ENCODE measurements at regions not wholly inside any gene's neighbourhood (a gene's known extent, or its start where the extent isn't known, plus 50 kb on each side); places are given as distances from the start of the nearest gene placed in this dataset.

DNA sequence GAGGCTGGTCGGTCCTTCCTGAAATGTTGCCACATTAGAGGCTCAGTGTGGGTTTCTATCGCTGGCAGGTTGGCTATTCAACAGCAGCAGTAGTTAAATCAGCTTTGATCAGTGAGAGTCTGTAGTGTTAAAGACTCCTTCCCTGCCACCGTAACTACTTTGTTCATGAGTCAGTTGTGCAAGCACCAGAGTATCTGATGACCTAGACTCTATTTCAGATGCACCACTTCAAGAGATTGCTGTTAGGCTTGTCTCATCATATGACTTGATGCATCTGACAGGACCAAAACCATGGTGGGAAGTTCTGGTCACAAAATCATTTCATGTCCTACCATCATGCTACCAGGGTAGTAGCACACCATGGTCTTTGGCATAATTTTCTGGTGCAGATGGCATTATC lies 482.7 kb upstream of the MPDZ start:
- TF ChIP-seq, protein P1, sequence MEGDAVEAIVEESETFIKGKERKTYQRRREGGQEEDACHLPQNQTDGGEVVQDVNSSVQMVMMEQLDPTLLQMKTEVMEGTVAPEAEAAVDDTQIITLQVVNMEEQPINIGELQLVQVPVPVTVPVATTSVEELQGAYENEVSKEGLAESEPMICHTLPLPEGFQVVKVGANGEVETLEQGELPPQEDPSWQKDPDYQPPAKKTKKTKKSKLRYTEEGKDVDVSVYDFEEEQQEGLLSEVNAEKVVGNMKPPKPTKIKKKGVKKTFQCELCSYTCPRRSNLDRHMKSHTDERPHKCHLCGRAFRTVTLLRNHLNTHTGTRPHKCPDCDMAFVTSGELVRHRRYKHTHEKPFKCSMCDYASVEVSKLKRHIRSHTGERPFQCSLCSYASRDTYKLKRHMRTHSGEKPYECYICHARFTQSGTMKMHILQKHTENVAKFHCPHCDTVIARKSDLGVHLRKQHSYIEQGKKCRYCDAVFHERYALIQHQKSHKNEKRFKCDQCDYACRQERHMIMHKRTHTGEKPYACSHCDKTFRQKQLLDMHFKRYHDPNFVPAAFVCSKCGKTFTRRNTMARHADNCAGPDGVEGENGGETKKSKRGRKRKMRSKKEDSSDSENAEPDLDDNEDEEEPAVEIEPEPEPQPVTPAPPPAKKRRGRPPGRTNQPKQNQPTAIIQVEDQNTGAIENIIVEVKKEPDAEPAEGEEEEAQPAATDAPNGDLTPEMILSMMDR (conservative IDR thresholded peaks at IDR 0.05), result no peak
- Histone ChIP-seq H3K9me3 (ENCODE audit: control insufficient read depth, low read length) (no peaks in the 10 kb centered on the region), H3K9ac (ENCODE audit: extremely low read depth, low read length, poor library complexity, severe bottlenecking) (no peak overlapping the region), H3K27ac (ENCODE audit: low read depth, low read length) (no peak overlapping the region), H3K4me3 (ENCODE audit: low read length) (no peak overlapping the region), H3K27me3 (ENCODE audit: control insufficient read depth, insufficient read depth, low read length, poor library complexity, severe bottlenecking) (no peaks in the 10 kb centered on the region), H3K36me3 (ENCODE audit: control insufficient read depth, insufficient read depth, low read length) (no peaks in the 10 kb centered on the region), H3K4me1 (ENCODE audit: control insufficient read depth, insufficient read depth, low read length) (no peaks in the 10 kb centered on the region)
- WGBS, 2 experiments (ENCODE audit: insufficient coverage in 1 of 2, insufficient read length in 1 of 2), result 88 to 100% methylated on average over 3 of the region's 3 CpGs
- Mint-ChIP-seq H3K4me1 (no peaks in the 10 kb centered on the region), H3K4me3 (no peak overlapping the region), H3K27me3 (ENCODE audit: insufficient read depth) (no peaks in the 10 kb centered on the region), H3K27ac (no peak overlapping the region), H3K36me3 (ENCODE audit: low read depth) (no peaks in the 10 kb centered on the region), H3K9me3 (no peaks in the 10 kb centered on the region)
- DNase-seq, result no peak

- WGBS, 2 experiments (ENCODE audit: insufficient coverage in 1 of 2, insufficient read length in 1 of 2), result 84 to 93% methylated on average over 3 of the region's 3 CpGs
- Histone ChIP-seq H3K9ac (ENCODE audit: extremely low read depth, low read length, poor library complexity, severe bottlenecking) (no peak overlapping the region), H3K4me1 (ENCODE audit: control insufficient read depth, insufficient read depth, low read length) (no peaks in the 10 kb centered on the region), H3K36me3 (ENCODE audit: control insufficient read depth, insufficient read depth, low read length) (no peaks in the 10 kb centered on the region), H3K9me3 (ENCODE audit: control insufficient read depth, low read length) (no peaks in the 10 kb centered on the region), H3K4me3 (ENCODE audit: low read length) (no peak overlapping the region), H3K27me3 (ENCODE audit: control insufficient read depth, insufficient read depth, low read length, poor library complexity, severe bottlenecking) (no peaks in the 10 kb centered on the region), H3K27ac (ENCODE audit: low read depth, low read length) (no peak overlapping the region)
- no peak for DNase-seq
- Mint-ChIP-seq H3K27me3 (ENCODE audit: insufficient read depth) (no peaks in the 10 kb centered on the region), H3K4me1 (peaks cover 6% of the 10 kb centered on the region), H3K27ac (no peak overlapping the region), H3K36me3 (ENCODE audit: low read depth) (no peaks in the 10 kb centered on the region), H3K9me3 (no peaks in the 10 kb centered on the region), H3K4me3 (no peak overlapping the region)
- TF ChIP-seq, protein P1 (conservative IDR thresholded peaks at IDR 0.05), result no peak
Observed at GRCh38 chr9:13759551-13759950, 480.1 kb upstream of the MPDZ start.

GRCh38 chr9:13758936-13759335 lies 479.4 kb upstream of the MPDZ start:
- no peak for DNase-seq
- Mint-ChIP-seq H3K4me3 (no peak overlapping the region), H3K36me3 (ENCODE audit: low read depth) (no peaks in the 10 kb centered on the region), H3K27ac (no peak overlapping the region), H3K4me1 (peaks cover 6% of the 10 kb centered on the region), H3K9me3 (no peaks in the 10 kb centered on the region), H3K27me3 (ENCODE audit: insufficient read depth) (no peaks in the 10 kb centered on the region)
- no peaks in the 10 kb centered on the region for H3K36me3 ChIP-seq (ENCODE audit: control insufficient read depth, insufficient read depth, low read length)
- H3K27me3 ChIP-seq (ENCODE audit: control insufficient read depth, insufficient read depth, low read length, poor library complexity, severe bottlenecking), result no peaks in the 10 kb centered on the region
- H3K4me3 ChIP-seq (ENCODE audit: low read length), result no peak overlapping the region
- H3K9me3 ChIP-seq (ENCODE audit: control insufficient read depth, low read length), result no peaks in the 10 kb centered on the region
- 90 to 92% methylated on average over 5 to 9 of the region's 9 CpGs for WGBS, 2 experiments (ENCODE audit: insufficient coverage in 1 of 2, insufficient read length in 1 of 2)
- H3K9ac ChIP-seq (ENCODE audit: extremely low read depth, low read length, poor library complexity, severe bottlenecking), result no peak overlapping the region
- H3K27ac ChIP-seq (ENCODE audit: low read depth, low read length), result no peak overlapping the region
- TF ChIP-seq, protein P1 (conservative IDR thresholded peaks at IDR 0.05), result no peak
- H3K4me1 ChIP-seq (ENCODE audit: control insufficient read depth, insufficient read depth, low read length), result no peaks in the 10 kb centered on the region
